SK-N-SH (cell line): ENCODE measurements at regions not wholly inside any gene's neighbourhood (a gene's known extent, or its start where the extent isn't known, plus 50 kb on each side); places are given as distances from the start of the nearest gene placed in this dataset.

Source experiments
- CTCF ChIA-PET: fragments of 300-600, 350-600 bp; formaldehyde crosslinking; extraction: SDS; loops from one replicate; lab custom pipeline; 2021; lab: Yijun Ruan, JAX
- POLR2A ChIA-PET: fragments of 350-600 bp; sonication (Branson Sonifier 250); formaldehyde crosslinking; extraction: SDS; loops from one replicate; lab custom pipeline; 2020; ENCODE audit warnings: antibody characterized with exemption, inconsistent platforms; lab: Yijun Ruan, JAX
- DNase-seq: peaks from one replicate; pipeline ENCODE4 v3.0.0; 2012
- H2AFZ ChIP-seq: fragments of 200-600 bp; sonication (generic); 2 replicates; pipeline ENCODE4 v1.8.1; 2016; ENCODE audit warnings: antibody characterized with exemption, mild to moderate bottlenecking, low read depth
- H3F3A ChIP-seq: fragments of 200-600 bp; sonication (generic); replicated peaks from 2 replicates; pipeline ENCODE3; 2016; ENCODE audit warnings: antibody characterized with exemption, mild to moderate bottlenecking; ENCODE audit not compliant: insufficient read depth
- H3K27ac ChIP-seq, 2 experiments: fragments of 200-500 bp in 1 of 2; fragments of 200-600 bp in 1 of 2; sonication (Bioruptor generic) in 1 of 2; sonication (generic), shearing (Covaris generic) in 1 of 2; 2 replicates each; pipeline versions ENCODE4 v1.5.1 to v1.6.1; 2014 to 2016; ENCODE audit warnings: low read depth in 2 of 2, inconsistent platforms in 1 of 2, low read length in 1 of 2, mild to moderate bottlenecking in 1 of 2, mixed read lengths in 1 of 2
- H3K27me3 ChIP-seq: fragments of 200-600 bp; sonication (generic), shearing (Covaris generic); 2 replicates; pipeline ENCODE4 v1.6.1; 2016; ENCODE audit warnings: mixed run types; ENCODE audit not compliant: insufficient read depth
- H3K36me3 ChIP-seq, 2 experiments: fragments of 200-500 bp in 1 of 2; fragments of 200-600 bp in 1 of 2; sonication (Bioruptor generic) in 1 of 2; sonication (generic) in 1 of 2; replicated peaks in 1 of 2; 2 replicates each; pipeline versions ENCODE3 to v1.5.1; 2014 to 2016; ENCODE audit warnings: low read length in 1 of 2, mild to moderate bottlenecking in 1 of 2; ENCODE audit not compliant: insufficient read depth in 2 of 2, control insufficient read depth in 1 of 2
- H3K4me1 ChIP-seq, 2 experiments: fragments of 200-500 bp in 1 of 2; fragments of 200-600 bp in 1 of 2; sonication (Bioruptor generic) in 1 of 2; sonication (generic), shearing (Covaris generic) in 1 of 2; 2 replicates each; pipeline versions ENCODE4 v1.5.1 to v1.6.1; 2014 to 2016; ENCODE audit warnings: low read depth in 1 of 2, low read length in 1 of 2, mixed run types in 1 of 2; ENCODE audit not compliant: insufficient read depth in 2 of 2, control insufficient read depth in 1 of 2
- H3K4me2 ChIP-seq: fragments of 200-600 bp; sonication (generic), shearing (Covaris generic); 2 replicates; pipeline ENCODE4 v1.6.1; 2017; ENCODE audit warnings: mixed run types
- H3K4me3 ChIP-seq, 2 experiments: fragments of 200-500 bp in 1 of 2; fragments of 200-600 bp in 1 of 2; sonication (Bioruptor generic) in 1 of 2; sonication (generic), shearing (Covaris generic) in 1 of 2; 2 replicates each; pipeline versions ENCODE4 v1.5.1 to v1.8.1; 2014 to 2016; ENCODE audit warnings: low read depth in 2 of 2, inconsistent platforms in 1 of 2, low read length in 1 of 2, mild to moderate bottlenecking in 1 of 2, mixed read lengths in 1 of 2, moderate library complexity in 1 of 2
- H3K79me2 ChIP-seq: fragments of 200-600 bp; sonication (generic); 2 replicates; pipeline ENCODE4 v1.8.1; 2017; ENCODE audit warnings: mild to moderate bottlenecking; ENCODE audit not compliant: insufficient read depth
- H3K9ac ChIP-seq: fragments of 200-600 bp; sonication (generic); 2 replicates; pipeline ENCODE4 v1.6.1; 2017; ENCODE audit warnings: mixed run types
- H3K9me2 ChIP-seq: fragments of 200-600 bp; sonication (generic); 2 replicates; pipeline ENCODE4 v1.6.1; 2017; ENCODE audit warnings: mixed run types
- H3K9me3 ChIP-seq: fragments of 200-600 bp; sonication (generic); 2 replicates; pipeline ENCODE4 v1.6.1; 2017; ENCODE audit warnings: mixed run types, mild to moderate bottlenecking, moderate library complexity
- H4K20me1 ChIP-seq: fragments of 200-600 bp; sonication (generic); 2 replicates; pipeline ENCODE4 v1.6.1; 2017; ENCODE audit warnings: mild to moderate bottlenecking, mixed run types; ENCODE audit not compliant: insufficient read depth
- CHD2 ChIP-seq: fragments of 150-350 bp; IDR thresholded peaks from 2 replicates; pipeline ENCODE4 v1.6.1; 2018; ENCODE audit warnings: low read length; ENCODE audit not compliant: partially characterized antibody
- GABPA ChIP-seq: IDR thresholded peaks from 2 replicates; pipeline ENCODE4 v1.4.0; 2012; ENCODE audit warnings: low read depth, mild to moderate bottlenecking
- POLR2AphosphoS5 ChIP-seq: IDR thresholded peaks from 2 replicates; pipeline ENCODE4 v1.6.1; 2012; ENCODE audit warnings: low read depth, low read length
- RAD21 ChIP-seq: IDR thresholded peaks from 2 replicates; pipeline ENCODE4 v1.6.1; 2012; ENCODE audit warnings: mild to moderate bottlenecking, low read length
- RCOR1 ChIP-seq: fragments of 150-350 bp; IDR thresholded peaks from 2 replicates; pipeline ENCODE4 v1.6.1; 2017; ENCODE audit warnings: antibody characterized with exemption, low read length
- SIN3A ChIP-seq: IDR thresholded peaks from 2 replicates; pipeline ENCODE4 v1.6.1; 2012; ENCODE audit warnings: low read depth, mild to moderate bottlenecking, low read length, moderate library complexity, borderline replicate concordance
- TCF12 ChIP-seq: IDR thresholded peaks from 2 replicates; pipeline ENCODE4 v1.4.0; 2012
- WGBS: methylation state at CpG from one replicate; pipeline ENCODE4 v1.1.6; 2017; ENCODE audit warnings: low lambda C conversion rate; 5-methylcytosine and 5-hydroxymethylcytosine counted together
- TF ChIP-seq, protein P1 (sequence below): IDR thresholded peaks from 2 replicates; pipeline ENCODE4 v1.4.0; 2012; ENCODE audit warnings: low read depth, borderline replicate concordance
- TF ChIP-seq, protein P2 (sequence below): IDR thresholded peaks from 2 replicates; pipeline ENCODE4 v1.4.0; 2012; ENCODE audit warnings: low read depth, borderline replicate concordance
- TF ChIP-seq, protein P3 (sequence below): IDR thresholded peaks from 2 replicates; pipeline ENCODE4 v1.4.0; 2012; ENCODE audit warnings: low read depth

DNA sequence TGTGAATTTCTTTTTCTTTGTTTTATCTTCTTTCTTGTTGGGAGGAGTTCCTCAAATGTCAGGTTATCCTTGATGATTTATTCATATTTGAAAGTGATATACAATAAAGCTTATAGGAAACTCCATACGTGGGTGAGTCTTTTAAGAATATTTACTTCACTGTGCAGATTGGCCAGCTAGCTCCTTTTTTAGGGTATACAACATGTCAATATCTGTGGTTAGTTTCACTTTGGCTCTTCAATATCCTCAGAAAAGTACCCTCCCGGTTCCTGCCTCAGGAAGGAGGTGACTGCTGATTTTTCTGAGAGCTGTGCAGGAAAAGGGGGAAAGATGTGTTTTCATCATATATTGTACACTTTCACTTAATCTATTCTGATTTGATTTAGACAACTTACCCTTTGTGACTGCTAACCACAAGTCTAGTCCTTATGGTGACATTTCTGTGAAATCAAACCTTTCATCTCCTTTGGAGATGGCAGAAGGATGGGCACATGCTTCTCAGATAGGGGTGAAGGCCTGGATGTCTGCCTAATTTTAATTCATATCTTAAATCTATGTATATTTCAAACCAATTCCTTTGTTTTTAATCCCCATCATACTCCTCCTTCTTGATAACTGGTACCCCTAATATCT is 98.2 kb upstream of the NECTIN3 start:
- CTCF ChIA-PET = no interaction called here
- no peaks in the 10 kb centered on the region for H4K20me1 ChIP-seq
- TF ChIP-seq GABPA (no peak), RAD21 (no peak), TCF12 (no peak), CHD2 (no peak), SIN3A (no peak)
- TF ChIP-seq, protein P1, sequence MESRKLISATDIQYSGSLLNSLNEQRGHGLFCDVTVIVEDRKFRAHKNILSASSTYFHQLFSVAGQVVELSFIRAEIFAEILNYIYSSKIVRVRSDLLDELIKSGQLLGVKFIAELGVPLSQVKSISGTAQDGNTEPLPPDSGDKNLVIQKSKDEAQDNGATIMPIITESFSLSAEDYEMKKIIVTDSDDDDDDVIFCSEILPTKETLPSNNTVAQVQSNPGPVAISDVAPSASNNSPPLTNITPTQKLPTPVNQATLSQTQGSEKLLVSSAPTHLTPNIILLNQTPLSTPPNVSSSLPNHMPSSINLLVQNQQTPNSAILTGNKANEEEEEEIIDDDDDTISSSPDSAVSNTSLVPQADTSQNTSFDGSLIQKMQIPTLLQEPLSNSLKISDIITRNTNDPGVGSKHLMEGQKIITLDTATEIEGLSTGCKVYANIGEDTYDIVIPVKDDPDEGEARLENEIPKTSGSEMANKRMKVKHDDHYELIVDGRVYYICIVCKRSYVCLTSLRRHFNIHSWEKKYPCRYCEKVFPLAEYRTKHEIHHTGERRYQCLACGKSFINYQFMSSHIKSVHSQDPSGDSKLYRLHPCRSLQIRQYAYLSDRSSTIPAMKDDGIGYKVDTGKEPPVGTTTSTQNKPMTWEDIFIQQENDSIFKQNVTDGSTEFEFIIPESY = no peak
- TF ChIP-seq, protein P2, sequence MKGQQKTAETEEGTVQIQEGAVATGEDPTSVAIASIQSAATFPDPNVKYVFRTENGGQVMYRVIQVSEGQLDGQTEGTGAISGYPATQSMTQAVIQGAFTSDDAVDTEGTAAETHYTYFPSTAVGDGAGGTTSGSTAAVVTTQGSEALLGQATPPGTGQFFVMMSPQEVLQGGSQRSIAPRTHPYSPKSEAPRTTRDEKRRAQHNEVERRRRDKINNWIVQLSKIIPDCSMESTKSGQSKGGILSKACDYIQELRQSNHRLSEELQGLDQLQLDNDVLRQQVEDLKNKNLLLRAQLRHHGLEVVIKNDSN = no peak
- H3K4me1 ChIP-seq = no peaks in the 10 kb centered on the region
- no peaks in the 10 kb centered on the region for H3K79me2 ChIP-seq
- no peaks in the 10 kb centered on the region for H3F3A ChIP-seq
- H3K9ac ChIP-seq = no peak overlapping the region
- H2AFZ ChIP-seq = no peak overlapping the region
- H3K27me3 ChIP-seq = no peaks in the 10 kb centered on the region
- POLR2A ChIA-PET = no interaction called here
- H3K36me3 ChIP-seq = no peaks in the 10 kb centered on the region
- no peak overlapping the region for H3K27ac ChIP-seq
- H3K9me2 ChIP-seq = no peaks in the 10 kb centered on the region
- no peak overlapping the region for H3K4me2 ChIP-seq
- 84% methylated on average over 2 of the region's 2 CpGs for WGBS
- no peak for DNase-seq
- no peak overlapping the region for H3K4me3 ChIP-seq
- no peaks in the 10 kb centered on the region for H3K9me3 ChIP-seq

DNA sequence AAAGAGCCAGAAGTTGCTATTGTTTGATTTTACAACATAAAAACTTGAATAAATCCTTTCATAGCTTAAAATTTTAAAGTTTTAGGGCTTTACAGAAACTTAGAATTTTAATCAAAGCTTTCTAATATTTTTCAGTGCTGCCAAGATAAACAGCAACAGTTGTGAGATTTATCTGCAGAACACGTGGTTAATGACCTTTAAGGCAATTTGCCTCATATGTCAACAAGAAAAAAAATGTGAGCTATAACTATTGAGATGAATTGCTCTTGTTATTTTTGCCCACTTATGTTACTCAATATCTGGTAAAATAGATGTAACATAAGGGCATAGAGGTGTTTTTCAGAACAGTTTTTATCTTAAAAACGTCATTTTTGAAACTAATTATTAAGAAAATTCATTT is 96.7 kb upstream of the NECTIN3 start:
- H3K4me3 ChIP-seq = no peak overlapping the region
- H3K4me1 ChIP-seq = no peaks in the 10 kb centered on the region
- no peak overlapping the region for H2AFZ ChIP-seq
- no peak overlapping the region for H3K4me2 ChIP-seq
- H3K27me3 ChIP-seq = no peaks in the 10 kb centered on the region
- no peaks in the 10 kb centered on the region for H3K79me2 ChIP-seq
- 32% methylated on average over 2 of the region's 2 CpGs for WGBS
- H3F3A ChIP-seq = no peaks in the 10 kb centered on the region
- no peaks in the 10 kb centered on the region for H3K36me3 ChIP-seq
- no peak overlapping the region for H3K9ac ChIP-seq
- H3K9me3 ChIP-seq = no peaks in the 10 kb centered on the region
- no peaks in the 10 kb centered on the region for H4K20me1 ChIP-seq
- H3K9me2 ChIP-seq = no peaks in the 10 kb centered on the region
- ChIA-PET POLR2A (no interaction called here), CTCF (no interaction called here)
- no peak for DNase-seq
- TF ChIP-seq GABPA (no peak), RCOR1 (no peak), RAD21 (no peak), POLR2AphosphoS5 (no peak)
- TF ChIP-seq, protein P3, sequence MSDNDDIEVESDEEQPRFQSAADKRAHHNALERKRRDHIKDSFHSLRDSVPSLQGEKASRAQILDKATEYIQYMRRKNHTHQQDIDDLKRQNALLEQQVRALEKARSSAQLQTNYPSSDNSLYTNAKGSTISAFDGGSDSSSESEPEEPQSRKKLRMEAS = no peak
- TF ChIP-seq, all 33 proteins: peak for 0
- H3K27ac ChIP-seq = no peak overlapping the region
